Left ventricle myocardium inferior (tissue), 1 donor: ENCODE measurements at regions not wholly inside any gene's neighbourhood (a gene's known extent, or its start where the extent isn't known, plus 50 kb on each side); places are given as distances from the start of the nearest gene placed in this dataset.
"Not testable (repeated sequence)": the region's sequence is repeated elsewhere in the genome, so short reads cannot be mapped to it uniquely, and the experiment has no call there.

Experiments used
- DNase-seq: peaks from one replicate; pipeline ENCODE4 v3.0.0-alpha.2; 2020
- H3K27ac ChIP-seq: fragments of 200-600 bp; replicated peaks from 2 replicates; pipeline ENCODE4 v1.8.0; 2021
- H3K27me3 ChIP-seq: fragments of 200-600 bp; 2 replicates; pipeline ENCODE4 v1.8.0; 2021; ENCODE audit warnings: low read depth
- H3K36me3 ChIP-seq: fragments of 200-600 bp; 2 replicates; pipeline ENCODE4 v1.8.0; 2021
- H3K4me1 ChIP-seq: fragments of 200-600 bp; 2 replicates; pipeline ENCODE4 v1.8.0; 2021
- H3K4me3 ChIP-seq: fragments of 200-600 bp; 2 replicates; pipeline ENCODE4 v1.8.0; 2021; ENCODE audit warnings: mild to moderate bottlenecking, moderate library complexity
- H3K9me3 ChIP-seq: fragments of 200-600 bp; replicated peaks from 2 replicates; pipeline ENCODE4 v1.8.0; 2021
- intact Hi-C: fragments of 100-400 bp; cut with micrococcal nuclease; formaldehyde crosslinking; loops from one replicate; pipeline ENCODE4 v1.11.0; 2022
- TF ChIP-seq, protein P1 (sequence below): fragments of 200-600 bp; IDR thresholded peaks from 2 replicates; pipeline ENCODE4 v1.8.0; 2021; ENCODE audit warnings: antibody characterized with exemption, mild to moderate bottlenecking, borderline replicate concordance
- donor health status: DM: no; HTN: yes; CAD: no; lungs with severe emphysema.

DNA sequence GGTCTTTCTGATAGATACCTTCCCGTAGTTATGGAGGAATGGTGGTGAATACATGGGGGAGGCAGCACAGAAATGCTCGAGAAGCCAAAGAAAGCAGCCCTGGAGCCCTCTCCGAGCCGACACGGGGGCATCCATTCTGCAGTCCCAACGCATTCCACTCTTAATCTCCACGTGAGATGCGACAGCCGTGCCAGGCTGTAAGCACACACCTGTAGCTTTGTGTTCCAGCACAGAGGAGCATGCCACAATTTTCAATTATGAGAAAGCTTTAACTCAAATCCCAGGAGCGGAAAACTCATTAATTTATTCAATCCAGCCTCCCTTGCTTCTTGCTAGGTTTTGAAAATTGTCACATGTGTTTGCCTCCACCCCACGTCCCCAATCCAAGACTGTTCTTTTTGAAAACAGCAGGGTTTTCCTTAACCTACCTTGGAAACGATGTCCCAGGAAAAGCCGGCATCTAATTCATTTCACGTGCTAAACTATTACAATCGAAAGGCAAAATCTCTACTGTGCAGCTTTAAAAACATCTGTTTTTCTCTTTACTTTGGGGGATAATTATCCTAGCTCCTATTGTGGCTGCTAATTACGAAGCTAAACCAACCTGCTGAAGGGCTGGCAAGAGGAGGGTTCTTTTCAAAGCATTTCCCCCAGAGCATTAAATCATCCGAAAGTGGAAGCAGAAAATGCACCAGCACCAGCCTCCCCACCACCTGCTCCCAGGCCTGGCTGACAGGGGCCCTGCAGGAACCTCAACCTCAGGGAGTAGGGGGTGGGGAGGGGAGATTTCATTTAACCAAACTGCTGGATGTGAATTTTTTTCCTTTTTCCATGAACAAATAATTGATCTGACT is 56.0 kb upstream of the CHST15 start:
- no peak for DNase-seq
- H3K27ac ChIP-seq, result peak overlapping the region; percentile 30
- H3K4me3 ChIP-seq, result no peak overlapping the region
- no peaks in the 10 kb centered on the region for H3K9me3 ChIP-seq
- H3K36me3 ChIP-seq, result no peaks in the 10 kb centered on the region
- peaks cover 45% of the 10 kb centered on the region for H3K4me1 ChIP-seq
- intact Hi-C loops, result loop anchor here (10.0 kb wide), 1 partner anchor 75 kb away; no protein-coding TSS in a partner anchor
- no peaks in the 10 kb centered on the region for H3K27me3 ChIP-seq
- TF ChIP-seq, protein P1, sequence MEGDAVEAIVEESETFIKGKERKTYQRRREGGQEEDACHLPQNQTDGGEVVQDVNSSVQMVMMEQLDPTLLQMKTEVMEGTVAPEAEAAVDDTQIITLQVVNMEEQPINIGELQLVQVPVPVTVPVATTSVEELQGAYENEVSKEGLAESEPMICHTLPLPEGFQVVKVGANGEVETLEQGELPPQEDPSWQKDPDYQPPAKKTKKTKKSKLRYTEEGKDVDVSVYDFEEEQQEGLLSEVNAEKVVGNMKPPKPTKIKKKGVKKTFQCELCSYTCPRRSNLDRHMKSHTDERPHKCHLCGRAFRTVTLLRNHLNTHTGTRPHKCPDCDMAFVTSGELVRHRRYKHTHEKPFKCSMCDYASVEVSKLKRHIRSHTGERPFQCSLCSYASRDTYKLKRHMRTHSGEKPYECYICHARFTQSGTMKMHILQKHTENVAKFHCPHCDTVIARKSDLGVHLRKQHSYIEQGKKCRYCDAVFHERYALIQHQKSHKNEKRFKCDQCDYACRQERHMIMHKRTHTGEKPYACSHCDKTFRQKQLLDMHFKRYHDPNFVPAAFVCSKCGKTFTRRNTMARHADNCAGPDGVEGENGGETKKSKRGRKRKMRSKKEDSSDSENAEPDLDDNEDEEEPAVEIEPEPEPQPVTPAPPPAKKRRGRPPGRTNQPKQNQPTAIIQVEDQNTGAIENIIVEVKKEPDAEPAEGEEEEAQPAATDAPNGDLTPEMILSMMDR, result no peak

DNA sequence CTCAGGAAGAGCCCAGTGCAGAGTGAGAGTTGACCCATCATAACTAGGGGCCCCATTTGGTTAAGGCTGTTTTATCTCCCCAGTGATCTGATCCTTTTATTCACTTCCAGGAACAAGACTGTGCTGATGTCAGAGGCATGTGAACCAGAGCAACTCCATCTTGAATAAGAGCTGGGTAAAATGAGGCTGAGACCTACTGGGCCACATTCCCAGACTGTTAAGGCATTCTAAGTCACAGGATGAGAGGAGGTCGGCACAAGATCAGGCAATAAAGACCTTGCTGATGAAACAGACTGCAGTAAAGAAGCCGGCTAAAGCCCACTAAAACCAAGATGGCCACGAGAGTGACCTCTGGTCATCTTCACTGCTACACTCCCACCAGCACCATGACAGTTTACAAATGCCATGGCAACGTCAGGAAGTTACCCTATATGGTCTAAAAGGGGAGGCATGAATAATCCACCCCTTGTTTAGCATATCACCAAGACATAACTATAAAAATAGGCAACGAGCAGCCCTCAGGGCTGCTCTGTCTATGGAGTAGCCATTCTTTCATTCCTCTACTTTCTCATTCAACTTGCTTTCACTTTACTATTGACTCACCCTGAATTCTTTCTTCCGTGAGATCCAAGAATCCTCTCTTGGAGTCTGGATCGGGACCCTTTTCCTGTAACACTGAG is 55.3 kb upstream of the CHST15 start:
- peaks cover 44% of the 10 kb centered on the region for H3K4me1 ChIP-seq
- H3K4me3 ChIP-seq, intact Hi-C loops, H3K27me3 ChIP-seq, H3K36me3 ChIP-seq, H3K27ac ChIP-seq, H3K9me3 ChIP-seq, DNase-seq: not testable (repeated sequence)

DNA sequence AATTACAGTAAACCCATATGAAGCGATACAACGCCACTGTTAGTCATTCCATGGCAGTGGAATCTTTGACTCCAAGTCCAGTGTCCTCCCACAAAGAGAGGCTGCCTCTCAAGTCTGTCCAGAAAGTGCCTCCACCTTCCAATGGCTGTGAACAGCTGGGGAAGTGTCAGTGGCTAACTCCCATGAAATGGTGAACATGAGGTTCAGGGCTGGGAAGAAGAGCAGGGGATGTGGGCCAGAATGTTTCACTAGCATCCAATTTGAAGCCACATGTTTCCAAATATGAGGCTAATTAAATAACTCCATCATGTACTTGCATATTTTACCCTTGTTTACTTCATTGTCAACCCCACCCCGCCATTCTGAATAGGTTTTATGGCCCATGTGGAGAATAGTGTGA is 53.1 kb upstream of the CHST15 start:
- H3K27ac ChIP-seq, result no peak overlapping the region
- no peaks in the 10 kb centered on the region for H3K9me3 ChIP-seq
- no peak for DNase-seq
- no peaks in the 10 kb centered on the region for H3K27me3 ChIP-seq
- intact Hi-C loops, result no loop called here
- no peak overlapping the region for H3K4me3 ChIP-seq
- H3K36me3 ChIP-seq, result no peaks in the 10 kb centered on the region
- peaks cover 26% of the 10 kb centered on the region for H3K4me1 ChIP-seq
- TF ChIP-seq, protein P1, result no peak

DNA sequence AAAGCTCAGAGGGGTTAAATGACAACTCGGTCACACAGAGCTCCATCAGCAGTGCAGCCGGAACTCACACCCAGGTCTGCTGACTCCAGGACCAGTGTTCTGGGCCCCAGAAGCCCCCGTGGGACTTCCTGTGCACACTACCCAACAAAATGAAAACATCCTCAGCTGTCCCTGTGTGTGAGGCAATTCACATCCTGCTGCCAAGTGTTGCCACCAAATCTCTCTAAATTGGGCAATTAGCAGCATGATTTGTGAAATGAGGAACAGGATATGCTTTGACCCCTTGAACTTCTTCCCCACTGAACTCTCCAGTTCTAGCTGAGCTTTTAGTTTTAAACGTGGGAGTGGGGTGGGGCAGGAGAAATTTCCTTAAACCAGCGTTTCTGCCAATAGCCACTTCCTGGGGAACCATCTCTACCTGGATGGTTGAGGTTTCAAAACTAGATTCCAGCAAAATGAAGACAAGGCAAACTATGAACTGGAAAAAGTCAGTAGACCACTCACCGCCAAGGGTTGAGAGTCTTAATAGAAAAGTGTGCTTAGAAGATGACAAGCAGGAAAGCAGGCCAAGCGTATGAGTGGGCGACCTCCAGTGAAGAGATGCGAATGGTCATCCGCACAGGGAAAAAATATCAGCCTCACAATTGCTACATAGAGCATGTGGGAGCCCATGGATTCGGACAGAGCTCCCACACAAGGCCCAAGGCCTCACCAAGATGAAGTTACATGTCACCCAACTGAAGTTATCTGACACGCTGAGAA is 51.9 kb upstream of the CHST15 start:
- DNase-seq, result peak; percentile 48
- Histone ChIP-seq H3K4me3 (no peak overlapping the region), H3K4me1 (peaks cover 26% of the 10 kb centered on the region), H3K27ac (peak overlapping the region; percentile 36), H3K27me3 (no peaks in the 10 kb centered on the region), H3K9me3 (peaks cover 9% of the 10 kb centered on the region), H3K36me3 (no peaks in the 10 kb centered on the region)
- intact Hi-C loops, result no loop called here
- TF ChIP-seq, protein P1, result no peak

DNA sequence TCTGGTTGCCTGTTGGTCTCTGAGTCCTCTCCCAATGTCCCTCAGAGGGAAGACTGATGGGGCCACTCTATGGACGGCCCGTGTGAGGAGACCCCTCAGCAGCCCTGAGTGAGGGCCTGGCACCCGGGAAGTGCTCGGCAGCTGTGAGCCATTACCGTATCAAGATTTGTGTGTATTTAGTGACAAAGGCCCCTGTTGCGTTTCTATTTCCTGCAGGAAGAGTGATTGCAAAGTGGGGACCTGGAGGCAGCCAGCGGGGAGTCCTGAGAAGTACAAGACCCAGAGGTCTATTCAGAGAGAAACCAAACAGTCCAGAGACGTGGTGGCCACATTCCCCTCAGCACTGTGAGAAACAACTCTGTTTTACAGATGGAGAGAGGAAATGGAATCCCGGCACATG is 51.1 kb upstream of the CHST15 start:
- peak overlapping the region; percentile 36 for H3K27ac ChIP-seq
- no peaks in the 10 kb centered on the region for H3K27me3 ChIP-seq
- no peaks in the 10 kb centered on the region for H3K36me3 ChIP-seq
- peaks cover 18% of the 10 kb centered on the region for H3K4me1 ChIP-seq
- TF ChIP-seq, protein P1, result no peak
- H3K4me3 ChIP-seq, result no peak overlapping the region
- peaks cover 13% of the 10 kb centered on the region for H3K9me3 ChIP-seq
- DNase-seq, result no peak
- intact Hi-C loops, result no loop called here
